ENCODE measurements at regions not wholly inside any gene's neighbourhood (a gene's known extent, or its start where the extent isn't known, plus 50 kb on each side); places are given as distances from the start of the nearest gene placed in this dataset.

DNA sequence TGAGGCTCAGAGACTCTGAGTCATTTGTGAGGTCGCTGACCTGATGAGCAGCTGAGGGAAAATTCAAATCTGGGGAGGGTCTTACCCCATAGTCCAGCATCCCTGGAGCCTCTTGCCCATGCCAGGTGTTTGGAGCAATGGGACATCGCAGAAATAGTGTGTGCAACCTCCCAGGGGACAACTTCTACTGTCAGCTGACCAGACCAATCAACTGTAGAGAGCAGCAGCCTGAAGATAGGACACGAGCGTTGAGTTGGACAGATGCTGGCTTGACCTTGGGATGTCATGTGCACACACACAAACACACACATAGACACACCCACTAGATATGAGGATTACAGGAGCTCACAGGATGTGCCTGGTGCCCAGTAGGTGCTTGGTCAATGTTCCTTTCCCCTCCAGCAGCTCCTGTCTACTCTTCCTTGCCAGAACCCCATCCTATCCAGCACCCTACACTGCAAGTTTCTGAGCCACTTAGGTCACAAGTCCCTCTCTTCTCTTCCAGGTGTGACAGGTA is 59.1 kb upstream of the MPEG1 start:
- H3K9me3 Mint-ChIP-seq (ENCODE audit: unreplicated experiment), result no peaks in the 10 kb centered on the region
- TF ChIP-seq, protein P1, sequence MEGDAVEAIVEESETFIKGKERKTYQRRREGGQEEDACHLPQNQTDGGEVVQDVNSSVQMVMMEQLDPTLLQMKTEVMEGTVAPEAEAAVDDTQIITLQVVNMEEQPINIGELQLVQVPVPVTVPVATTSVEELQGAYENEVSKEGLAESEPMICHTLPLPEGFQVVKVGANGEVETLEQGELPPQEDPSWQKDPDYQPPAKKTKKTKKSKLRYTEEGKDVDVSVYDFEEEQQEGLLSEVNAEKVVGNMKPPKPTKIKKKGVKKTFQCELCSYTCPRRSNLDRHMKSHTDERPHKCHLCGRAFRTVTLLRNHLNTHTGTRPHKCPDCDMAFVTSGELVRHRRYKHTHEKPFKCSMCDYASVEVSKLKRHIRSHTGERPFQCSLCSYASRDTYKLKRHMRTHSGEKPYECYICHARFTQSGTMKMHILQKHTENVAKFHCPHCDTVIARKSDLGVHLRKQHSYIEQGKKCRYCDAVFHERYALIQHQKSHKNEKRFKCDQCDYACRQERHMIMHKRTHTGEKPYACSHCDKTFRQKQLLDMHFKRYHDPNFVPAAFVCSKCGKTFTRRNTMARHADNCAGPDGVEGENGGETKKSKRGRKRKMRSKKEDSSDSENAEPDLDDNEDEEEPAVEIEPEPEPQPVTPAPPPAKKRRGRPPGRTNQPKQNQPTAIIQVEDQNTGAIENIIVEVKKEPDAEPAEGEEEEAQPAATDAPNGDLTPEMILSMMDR (IDR thresholded peaks at IDR 0.05; ENCODE audit: insufficient read depth in 1 of 2, low read depth in 1 of 2, low read length in 1 of 2, severe bottlenecking in 1 of 2, unreplicated experiment in 1 of 2), result no peak
- H3K27me3 Mint-ChIP-seq (ENCODE audit: insufficient read depth, unreplicated experiment), result peaks cover 3% of the 10 kb centered on the region
- H3K4me3 ChIP-seq (ENCODE audit: low read depth, low read length), result no peak overlapping the region
- no peaks in the 10 kb centered on the region for H3K4me1 Mint-ChIP-seq (ENCODE audit: low read depth, unreplicated experiment)
- no TSS peak for BruUV-seq (replicated peaks)
- no peaks in the 10 kb centered on the region for H3K27me3 ChIP-seq (replicated peaks; ENCODE audit: control insufficient read depth, insufficient read depth, low read length)
- no peak overlapping the region for H3K27ac Mint-ChIP-seq (ENCODE audit: unreplicated experiment)
- H3K4me3 Mint-ChIP-seq (ENCODE audit: unreplicated experiment), result no peak overlapping the region
- DNase-seq, result no peak
- no peaks in the 10 kb centered on the region for H3K4me1 ChIP-seq
- H3K36me3 Mint-ChIP-seq (ENCODE audit: insufficient read depth, unreplicated experiment), result no peaks in the 10 kb centered on the region
- no peaks in the 10 kb centered on the region; the same call in 1 of the 2 replicates for H3K9me3 ChIP-seq
- ChIA-PET POLR2A (no interaction called here), CTCF (no interaction called here)
- no peaks in the 10 kb centered on the region for H3K36me3 ChIP-seq (ENCODE audit: control insufficient read depth, insufficient read depth, low read length)
- intact Hi-C loops (cut with micrococcal nuclease; ENCODE audit: unreplicated experiment), result no loop called here

DNA sequence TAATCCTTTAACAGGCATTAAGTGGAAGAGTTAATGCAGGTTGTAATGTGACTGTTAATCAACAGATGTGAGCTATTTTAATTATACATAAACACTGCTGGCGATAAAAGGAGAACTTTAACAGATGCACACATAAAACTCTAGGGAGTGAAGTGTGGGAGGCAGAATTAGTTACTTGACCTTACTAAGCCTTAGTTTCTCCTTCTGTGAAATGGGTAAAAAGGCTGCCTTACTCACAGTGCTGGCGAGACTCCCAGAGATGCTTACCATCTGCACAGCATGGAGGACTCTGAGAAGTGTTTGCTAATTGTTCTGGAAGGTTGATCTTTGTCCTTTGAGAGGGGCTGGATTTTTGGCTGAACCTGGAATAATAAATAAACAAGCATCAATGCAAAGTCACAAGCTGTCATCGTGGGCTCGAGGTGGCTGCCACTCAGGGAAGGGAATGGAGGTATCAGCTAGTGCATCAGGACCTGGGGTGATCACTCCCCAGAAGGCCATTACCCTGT is 58.6 kb upstream of the MPEG1 start:
- H3K27me3 ChIP-seq (replicated peaks; ENCODE audit: control insufficient read depth, insufficient read depth, low read length), result no peaks in the 10 kb centered on the region
- ChIA-PET POLR2A (no interaction called here), CTCF (no interaction called here)
- H3K4me1 ChIP-seq, result no peaks in the 10 kb centered on the region
- H3K4me1 Mint-ChIP-seq (ENCODE audit: low read depth, unreplicated experiment), result no peaks in the 10 kb centered on the region
- H3K9me3 ChIP-seq, result no peaks in the 10 kb centered on the region; the same call in 1 of the 2 replicates
- no peak for DNase-seq
- TF ChIP-seq, protein P1 (IDR thresholded peaks at IDR 0.05; ENCODE audit: insufficient read depth in 1 of 2, low read depth in 1 of 2, low read length in 1 of 2, severe bottlenecking in 1 of 2, unreplicated experiment in 1 of 2), result no peak
- no peaks in the 10 kb centered on the region for H3K36me3 ChIP-seq (ENCODE audit: control insufficient read depth, insufficient read depth, low read length)
- no peak overlapping the region for H3K4me3 ChIP-seq (ENCODE audit: low read depth, low read length)
- H3K9me3 Mint-ChIP-seq (ENCODE audit: unreplicated experiment), result no peaks in the 10 kb centered on the region
- H3K36me3 Mint-ChIP-seq (ENCODE audit: insufficient read depth, unreplicated experiment), result no peaks in the 10 kb centered on the region
- BruUV-seq (replicated peaks), result no TSS peak
- H3K27ac Mint-ChIP-seq (ENCODE audit: unreplicated experiment), result no peak overlapping the region
- H3K27me3 Mint-ChIP-seq (ENCODE audit: insufficient read depth, unreplicated experiment), result peaks cover 3% of the 10 kb centered on the region
- no peak overlapping the region for H3K4me3 Mint-ChIP-seq (ENCODE audit: unreplicated experiment)
- intact Hi-C loops (cut with micrococcal nuclease; ENCODE audit: unreplicated experiment), result no loop called here

DNA sequence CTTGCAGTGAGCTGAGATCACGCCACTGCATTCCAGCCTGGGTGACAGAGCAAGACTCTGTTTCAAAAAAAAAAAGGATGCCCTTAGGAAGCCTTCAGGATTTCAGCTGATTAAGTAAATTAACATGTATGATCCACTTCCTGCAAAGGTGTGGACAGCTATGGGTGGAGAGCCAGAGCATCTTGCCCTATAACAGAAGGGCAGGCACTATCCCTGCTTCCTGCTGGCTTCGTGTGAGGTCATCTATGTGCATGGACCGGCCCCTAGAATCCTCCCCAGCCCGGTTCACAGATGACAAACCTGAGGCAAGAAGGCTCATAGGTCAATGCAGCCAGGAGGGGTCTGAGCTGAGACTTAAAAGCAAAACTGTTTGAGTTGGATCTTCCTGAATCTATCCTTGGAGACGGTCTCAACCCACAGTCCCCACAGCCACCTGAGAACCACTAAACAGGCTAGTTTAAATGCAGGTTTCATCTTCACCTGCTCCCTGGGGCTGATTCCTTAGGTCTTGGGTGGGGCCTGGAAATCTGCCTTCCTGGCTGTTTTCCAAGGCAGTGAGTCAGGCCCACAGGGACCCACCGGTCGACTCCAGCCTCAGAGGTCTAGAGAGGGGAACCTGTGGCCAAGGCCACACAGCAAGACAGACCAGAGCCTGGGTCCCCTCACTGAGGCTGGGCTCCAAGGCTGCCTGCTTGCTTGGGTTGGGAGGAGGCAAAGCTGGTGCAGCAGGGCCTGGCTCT is 55.2 kb upstream of the MPEG1 start:
- H3K4me1 ChIP-seq, result no peaks in the 10 kb centered on the region
- Mint-ChIP-seq H3K9me3 (ENCODE audit: unreplicated experiment) (no peaks in the 10 kb centered on the region), H3K4me3 (ENCODE audit: unreplicated experiment) (no peak overlapping the region), H3K27me3 (ENCODE audit: insufficient read depth, unreplicated experiment) (peaks cover 3% of the 10 kb centered on the region), H3K4me1 (ENCODE audit: low read depth, unreplicated experiment) (no peaks in the 10 kb centered on the region), H3K27ac (ENCODE audit: unreplicated experiment) (no peak overlapping the region), H3K36me3 (ENCODE audit: insufficient read depth, unreplicated experiment) (no peaks in the 10 kb centered on the region)
- no peaks in the 10 kb centered on the region for H3K36me3 ChIP-seq (ENCODE audit: control insufficient read depth, insufficient read depth, low read length)
- no TSS peak for BruUV-seq (replicated peaks)
- POLR2A ChIA-PET, result no interaction called here
- DNase-seq, result no peak
- CTCF ChIA-PET, result no interaction called here
- intact Hi-C loops (cut with micrococcal nuclease; ENCODE audit: unreplicated experiment), result no loop called here
- TF ChIP-seq, protein P1 (IDR thresholded peaks at IDR 0.05; ENCODE audit: insufficient read depth in 1 of 2, low read depth in 1 of 2, low read length in 1 of 2, severe bottlenecking in 1 of 2, unreplicated experiment in 1 of 2), result no peak
- H3K9me3 ChIP-seq, result no peaks in the 10 kb centered on the region
- no peaks in the 10 kb centered on the region for H3K27me3 ChIP-seq (replicated peaks; ENCODE audit: control insufficient read depth, insufficient read depth, low read length)
- no peak overlapping the region for H3K4me3 ChIP-seq (ENCODE audit: low read depth, low read length)

All from Caco-2 (cell line).